H9 (cell line): ENCODE measurements at regions not wholly inside any gene's neighbourhood (a gene's known extent, or its start where the extent isn't known, plus 50 kb on each side); places are given as distances from the start of the nearest gene placed in this dataset.

ENCODE experiments used
- DNase-seq: peaks from one replicate; pipeline ENCODE4 v3.0.0-alpha.2; 2017
- H2AFZ ChIP-seq: one replicate; pipeline ENCODE4 v1.6.1; 2013; ENCODE audit warnings: mild to moderate bottlenecking, low read length, control low read depth, moderate library complexity
- H2AK5ac ChIP-seq: 2 replicates; pipeline ENCODE4 v1.6.1; 2013; ENCODE audit warnings: low read length, control low read depth, mixed read lengths; ENCODE audit not compliant: insufficient read length
- H2BK120ac ChIP-seq: one replicate; pipeline ENCODE4 v1.6.1; 2013; ENCODE audit warnings: low read depth, mild to moderate bottlenecking, low read length, control low read depth, inconsistent platforms; ENCODE audit not compliant: poor library complexity, severe bottlenecking
- H2BK12ac ChIP-seq: 2 replicates; pipeline ENCODE4 v1.6.1; 2013; ENCODE audit warnings: low read length, control low read depth, mixed read lengths, low read depth; ENCODE audit not compliant: insufficient read length
- H2BK15ac ChIP-seq: 2 replicates; pipeline ENCODE4 v1.6.1; 2013; ENCODE audit warnings: low read depth, low read length, control low read depth
- H2BK20ac ChIP-seq: one replicate; pipeline ENCODE4 v1.6.1; 2013; ENCODE audit warnings: low read depth, mild to moderate bottlenecking, low read length, control low read depth, inconsistent platforms; ENCODE audit not compliant: poor library complexity, severe bottlenecking
- H2BK5ac ChIP-seq: 2 replicates; pipeline ENCODE4 v1.6.1; 2013; ENCODE audit warnings: low read length, control low read depth, mixed read lengths; ENCODE audit not compliant: insufficient read length
- H3K14ac ChIP-seq: 2 replicates; pipeline ENCODE4 v1.6.1; 2013; ENCODE audit warnings: low read length, control low read depth; ENCODE audit not compliant: insufficient read depth
- H3K18ac ChIP-seq: 2 replicates; pipeline ENCODE4 v1.6.1; 2013; ENCODE audit warnings: low read depth, mild to moderate bottlenecking, mixed read lengths, low read length, control low read depth; ENCODE audit not compliant: insufficient read length
- H3K23ac ChIP-seq: 2 replicates; pipeline ENCODE4 v1.6.1; 2013; ENCODE audit warnings: low read length, control low read depth, mixed read lengths, low read depth; ENCODE audit not compliant: insufficient read length
- H3K23me2 ChIP-seq: 2 replicates; pipeline ENCODE4 v1.6.1; 2013; ENCODE audit warnings: low read depth, mild to moderate bottlenecking, mixed read lengths, low read length, control low read depth; ENCODE audit not compliant: insufficient read length, poor library complexity, severe bottlenecking
- H3K27ac ChIP-seq: 2 replicates; pipeline ENCODE4 v1.5.1; 2013; ENCODE audit warnings: low read length, control low read depth, mixed read lengths, low read depth; ENCODE audit not compliant: insufficient read length
- H3K27me3 ChIP-seq: 2 replicates; pipeline ENCODE4 v1.6.1; 2013; ENCODE audit warnings: low read length, control low read depth, inconsistent platforms; ENCODE audit not compliant: insufficient read depth
- H3K4ac ChIP-seq: 2 replicates; pipeline ENCODE4 v1.6.1; 2013; ENCODE audit warnings: low read depth, mild to moderate bottlenecking, control low read depth, inconsistent platforms, low read length, moderate library complexity
- H3K4me1 ChIP-seq: 2 replicates; pipeline ENCODE4 v1.6.1; 2013; ENCODE audit warnings: low read length, control low read depth, inconsistent platforms; ENCODE audit not compliant: insufficient read depth
- H3K4me2 ChIP-seq: 2 replicates; pipeline ENCODE4 v1.6.1; 2013; ENCODE audit warnings: low read length, control low read depth, mixed read lengths; ENCODE audit not compliant: insufficient read length, insufficient read depth
- H3K56ac ChIP-seq: 2 replicates; pipeline ENCODE4 v1.6.1; 2013; ENCODE audit warnings: low read depth, mild to moderate bottlenecking, mixed read lengths, low read length, control low read depth; ENCODE audit not compliant: insufficient read length
- H3K79me1 ChIP-seq: 2 replicates; pipeline ENCODE4 v1.6.1; 2013; ENCODE audit warnings: low read depth, mild to moderate bottlenecking, moderate library complexity, low read length, control low read depth, inconsistent platforms; ENCODE audit not compliant: insufficient read depth, poor library complexity, severe bottlenecking
- H3K79me2 ChIP-seq: 2 replicates; pipeline ENCODE4 v1.6.1; 2013; ENCODE audit warnings: low read length, control low read depth, inconsistent platforms; ENCODE audit not compliant: insufficient read depth
- H3K9ac ChIP-seq: 2 replicates; pipeline ENCODE4 v1.6.1; 2013; ENCODE audit warnings: low read length, control low read depth, mixed read lengths; ENCODE audit not compliant: insufficient read length; ENCODE audit errors: extremely low read depth
- H3K9me3 ChIP-seq: one replicate; pipeline ENCODE4 v1.6.1; 2013; ENCODE audit warnings: low read depth, low read length, inconsistent platforms; ENCODE audit not compliant: control insufficient read depth
- H3T11ph ChIP-seq: one replicate; pipeline ENCODE4 v1.6.1; 2013; ENCODE audit warnings: mild to moderate bottlenecking, low read length, control low read depth, inconsistent platforms
- H4K20me1 ChIP-seq: one replicate; pipeline ENCODE4 v1.6.1; 2013; ENCODE audit not compliant: control insufficient read depth, insufficient read length, insufficient read depth
- H4K5ac ChIP-seq: 2 replicates; pipeline ENCODE4 v1.6.1; 2013; ENCODE audit warnings: low read depth, mild to moderate bottlenecking, mixed read lengths, low read length, control low read depth; ENCODE audit not compliant: insufficient read length
- H4K8ac ChIP-seq: replicated peaks from 2 replicates; pipeline ENCODE4 v1.6.1; 2013; ENCODE audit warnings: low read length, control low read depth, mixed read lengths, low read depth; ENCODE audit not compliant: insufficient read length
- H4K91ac ChIP-seq: 2 replicates; pipeline ENCODE4 v1.6.1; 2013; ENCODE audit warnings: low read depth, mild to moderate bottlenecking, moderate library complexity, mixed read lengths, low read length, control low read depth; ENCODE audit not compliant: insufficient read length
- H3K27ac Mint-ChIP-seq, 3 experiments: 2 replicates in 2 of 3; 3 replicates in 1 of 3; pipeline ENCODE4 v1.8.0; 2020 to 2021; ENCODE audit warnings: mixed read lengths in 3 of 3, mild to moderate bottlenecking in 1 of 3, moderate library complexity in 1 of 3
- H3K27me3 Mint-ChIP-seq: 2 replicates; pipeline ENCODE4 v1.8.0; 2021; ENCODE audit warnings: low read depth, mild to moderate bottlenecking, moderate library complexity, mixed read lengths
- H3K36me3 Mint-ChIP-seq, 3 experiments: 2 replicates in 2 of 3; 3 replicates in 1 of 3; pipeline ENCODE4 v1.8.0; 2020 to 2021; ENCODE audit warnings: low read depth in 3 of 3, mixed read lengths in 3 of 3; ENCODE audit not compliant: insufficient read depth in 1 of 3
- H3K4me1 Mint-ChIP-seq, 2 experiments: 2 replicates each; pipeline ENCODE4 v1.8.0; 2020; ENCODE audit warnings: mixed read lengths in 2 of 2
- H3K4me3 Mint-ChIP-seq, 2 experiments: 2 replicates in 1 of 2; 3 replicates in 1 of 2; pipeline ENCODE4 v1.8.0; 2020 to 2021; ENCODE audit warnings: mild to moderate bottlenecking in 2 of 2, mixed read lengths in 2 of 2, moderate library complexity in 1 of 2
- H3K9me3 Mint-ChIP-seq, 2 experiments: 2 replicates in 1 of 2; 3 replicates in 1 of 2; pipeline ENCODE4 v1.8.0; 2020; ENCODE audit warnings: mild to moderate bottlenecking in 2 of 2, mixed read lengths in 2 of 2, moderate library complexity in 1 of 2
- WGBS: extraction: QIAGEN DNeasy Blood & Tissue Kit; methylation state at CpG from one replicate; pipeline ENCODE4 v1.1.7; 2013; ENCODE audit warnings: missing lambda C conversion rate, low lambda C conversion rate, mixed read lengths; ENCODE audit not compliant: insufficient read length; ENCODE audit errors: extremely low coverage; 5-methylcytosine and 5-hydroxymethylcytosine counted together
- TF ChIP-seq, protein P1 (sequence below): fragments of 200-600 bp; sonication (generic); conservative IDR thresholded peaks from 3 replicates; pipeline ENCODE4 v1.8.0; 2021; ENCODE audit warnings: antibody characterized with exemption, mild to moderate bottlenecking

DNA sequence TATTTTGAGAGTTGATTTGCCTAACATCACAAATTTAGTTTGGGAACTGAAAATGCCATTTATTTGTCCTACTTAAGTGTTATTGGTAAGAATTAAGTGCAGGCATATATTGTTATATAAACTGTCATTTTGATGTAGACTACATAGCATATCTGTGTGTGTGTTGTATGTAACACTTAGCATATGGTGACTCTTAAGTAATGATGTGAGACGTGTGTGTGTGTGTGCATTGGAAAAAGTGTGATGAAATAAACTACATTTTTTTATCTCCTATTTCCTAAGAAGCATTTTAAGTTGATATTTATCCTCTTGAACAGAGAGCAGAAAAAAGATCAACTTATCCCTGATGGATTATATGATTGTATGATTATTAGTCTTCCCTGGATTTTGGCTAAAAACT lies 588.2 kb upstream of the SUCLG2 start:
- H2BK15ac ChIP-seq = no peak overlapping the region
- no peak overlapping the region for H3K4me2 ChIP-seq
- H4K91ac ChIP-seq = no peak overlapping the region
- no peak overlapping the region for H3K4ac ChIP-seq
- no peaks in the 10 kb centered on the region for H3K4me1 ChIP-seq
- no peaks in the 10 kb centered on the region for H3K9me3 Mint-ChIP-seq
- H3K27me3 Mint-ChIP-seq = no peaks in the 10 kb centered on the region
- H3K23ac ChIP-seq = no peak overlapping the region
- no peaks in the 10 kb centered on the region for H4K20me1 ChIP-seq
- H3K27ac ChIP-seq = no peak overlapping the region
- H2BK20ac ChIP-seq = no peak overlapping the region
- H2AFZ ChIP-seq = no peak overlapping the region
- H2AK5ac ChIP-seq = no peak overlapping the region
- H3K14ac ChIP-seq = no peak overlapping the region
- no peak overlapping the region for H3K56ac ChIP-seq
- no peaks in the 10 kb centered on the region for H3K4me1 Mint-ChIP-seq
- H3K79me2 ChIP-seq = no peaks in the 10 kb centered on the region
- no peak overlapping the region for H2BK120ac ChIP-seq
- no peak overlapping the region for H3K9ac ChIP-seq
- no peak overlapping the region for H3K4me3 Mint-ChIP-seq
- no peak overlapping the region for H3K27ac Mint-ChIP-seq
- H4K5ac ChIP-seq = no peak overlapping the region
- no peak overlapping the region for H2BK5ac ChIP-seq
- H3K9me3 ChIP-seq = no peaks in the 10 kb centered on the region
- no peak overlapping the region for H4K8ac ChIP-seq
- H3K18ac ChIP-seq = no peak overlapping the region
- WGBS = no CpG with 5 or more reads among the region's 1 CpG
- H3K79me1 ChIP-seq = no peaks in the 10 kb centered on the region
- H2BK12ac ChIP-seq = no peak overlapping the region
- H3K27me3 ChIP-seq = no peaks in the 10 kb centered on the region
- TF ChIP-seq, protein P1, sequence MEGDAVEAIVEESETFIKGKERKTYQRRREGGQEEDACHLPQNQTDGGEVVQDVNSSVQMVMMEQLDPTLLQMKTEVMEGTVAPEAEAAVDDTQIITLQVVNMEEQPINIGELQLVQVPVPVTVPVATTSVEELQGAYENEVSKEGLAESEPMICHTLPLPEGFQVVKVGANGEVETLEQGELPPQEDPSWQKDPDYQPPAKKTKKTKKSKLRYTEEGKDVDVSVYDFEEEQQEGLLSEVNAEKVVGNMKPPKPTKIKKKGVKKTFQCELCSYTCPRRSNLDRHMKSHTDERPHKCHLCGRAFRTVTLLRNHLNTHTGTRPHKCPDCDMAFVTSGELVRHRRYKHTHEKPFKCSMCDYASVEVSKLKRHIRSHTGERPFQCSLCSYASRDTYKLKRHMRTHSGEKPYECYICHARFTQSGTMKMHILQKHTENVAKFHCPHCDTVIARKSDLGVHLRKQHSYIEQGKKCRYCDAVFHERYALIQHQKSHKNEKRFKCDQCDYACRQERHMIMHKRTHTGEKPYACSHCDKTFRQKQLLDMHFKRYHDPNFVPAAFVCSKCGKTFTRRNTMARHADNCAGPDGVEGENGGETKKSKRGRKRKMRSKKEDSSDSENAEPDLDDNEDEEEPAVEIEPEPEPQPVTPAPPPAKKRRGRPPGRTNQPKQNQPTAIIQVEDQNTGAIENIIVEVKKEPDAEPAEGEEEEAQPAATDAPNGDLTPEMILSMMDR = no peak
- no peaks in the 10 kb centered on the region for H3K23me2 ChIP-seq
- H3K36me3 Mint-ChIP-seq = no peaks in the 10 kb centered on the region
- no peak overlapping the region for H3T11ph ChIP-seq
- DNase-seq = no peak
